ENCODE measurements at regions not wholly inside any gene's neighbourhood (a gene's known extent, or its start where the extent isn't known, plus 50 kb on each side); places are given as distances from the start of the nearest gene placed in this dataset.
"Not testable (repeated sequence)": the region's sequence is repeated elsewhere in the genome, so short reads cannot be mapped to it uniquely, and the experiment has no call there.

GRCh38 chrY:7289889-7290833, 378.6 kb upstream of the AMELY start:
- H3K4me3 ChIP-seq (ENCODE audit: low read depth, low read length) = no peak overlapping the region
- DNase-seq (ENCODE audit: low read depth) = no peak
- no peak for TF ChIP-seq CTCF (conservative IDR thresholded peaks at IDR 0.05; ENCODE audit: low read depth, low read length)

DNA sequence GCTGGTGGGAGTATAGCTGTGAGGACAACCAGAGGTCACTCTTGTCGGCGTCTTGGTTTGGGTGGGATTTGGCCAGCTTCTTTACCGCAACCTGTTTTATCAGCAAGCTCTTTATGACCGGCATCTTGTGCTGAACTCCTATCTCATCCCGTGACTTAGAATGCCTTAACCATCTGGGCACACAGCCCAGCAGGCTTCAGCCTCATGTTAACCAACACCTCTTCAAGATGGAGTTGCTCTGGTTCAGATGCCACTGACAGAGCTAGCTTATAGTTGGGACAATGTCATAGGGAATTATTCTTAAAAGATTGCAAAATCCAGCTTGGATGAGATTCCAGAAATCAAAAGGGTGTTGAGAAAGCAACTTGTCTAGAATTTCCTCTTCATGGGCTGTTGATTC, 377.1 kb upstream of the AMELY start:
- DNase-seq (ENCODE audit: low read depth) = no peak
- no peak for TF ChIP-seq CTCF (conservative IDR thresholded peaks at IDR 0.05; ENCODE audit: low read depth, low read length)
- H3K4me3 ChIP-seq (ENCODE audit: low read depth, low read length) = no peak overlapping the region

DNA sequence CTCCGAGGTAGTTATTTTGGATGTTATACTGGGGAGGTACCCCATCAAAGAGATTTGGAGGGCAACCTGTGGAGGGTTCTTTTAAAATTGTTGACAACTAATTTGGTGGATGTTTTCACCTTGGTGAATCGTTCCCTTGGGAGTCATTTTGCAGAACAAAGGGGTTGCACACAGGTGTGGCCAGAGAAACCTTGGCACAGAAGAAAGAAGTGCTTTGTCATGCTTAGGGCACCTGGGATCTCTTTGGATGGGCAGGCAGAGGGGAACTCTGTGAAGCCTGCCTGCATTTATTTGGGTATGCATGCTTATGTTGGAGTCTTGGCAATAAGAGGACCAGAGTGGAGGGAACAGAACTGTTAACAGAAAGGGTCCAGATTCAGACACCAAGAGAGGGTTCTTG, 376.4 kb upstream of the AMELY start:
- not testable (repeated sequence) for DNase-seq (ENCODE audit: low read depth); H3K4me3 ChIP-seq (ENCODE audit: low read depth, low read length)

DNA sequence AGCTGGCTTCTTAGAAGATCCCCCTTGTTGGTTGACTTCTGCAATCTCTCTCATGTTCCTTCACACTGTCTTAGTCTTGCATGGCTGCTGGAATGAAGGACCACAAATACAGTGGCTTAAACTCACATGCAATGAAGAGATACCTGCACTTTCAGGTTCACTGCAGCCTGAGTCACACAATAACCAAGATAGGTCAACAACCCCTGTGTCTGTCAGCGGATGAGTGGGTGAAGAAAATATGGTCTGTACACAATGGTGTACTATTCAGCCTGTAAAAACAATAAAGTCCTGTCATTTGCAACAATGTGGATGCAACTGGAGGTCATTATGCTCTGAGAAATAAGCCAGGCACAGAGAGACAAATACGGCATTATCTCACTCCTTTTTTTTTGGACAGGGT, 373.8 kb upstream of the AMELY start:
- TF ChIP-seq CTCF (conservative IDR thresholded peaks at IDR 0.05; ENCODE audit: low read depth, low read length) = no peak
- H3K4me3 ChIP-seq (ENCODE audit: low read depth, low read length) = no peak overlapping the region
- no peak for DNase-seq (ENCODE audit: low read depth)

DNA sequence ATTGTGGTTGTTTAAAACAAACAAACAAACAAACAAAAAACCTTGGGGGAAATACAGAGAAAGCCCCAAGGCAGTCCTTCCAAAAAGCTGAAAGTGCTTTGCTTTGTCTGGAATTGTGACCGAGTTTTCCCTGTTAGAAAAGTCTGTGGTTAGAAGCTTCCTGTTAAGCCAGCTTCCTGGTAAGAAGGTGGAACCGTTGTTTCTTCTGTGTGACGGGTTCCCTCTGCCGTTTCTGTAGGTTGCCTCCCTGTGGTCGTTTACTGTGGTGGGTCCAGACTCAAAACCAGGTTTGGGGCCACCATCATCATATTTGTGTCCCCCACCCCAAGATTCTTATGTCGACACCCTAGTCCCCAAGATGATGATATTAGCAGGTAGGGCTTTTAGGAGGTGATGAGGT, 371.4 kb upstream of the AMELY start:
- DNase-seq (ENCODE audit: low read depth) = no peak
- TF ChIP-seq CTCF (conservative IDR thresholded peaks at IDR 0.05; ENCODE audit: low read depth, low read length) = no peak
- no peak overlapping the region for H3K4me3 ChIP-seq (ENCODE audit: low read depth, low read length)

GRCh38 chrY:7280151-7280740, 368.7 kb upstream of the AMELY start:
- not testable (repeated sequence) for H3K4me3 ChIP-seq (ENCODE audit: low read depth, low read length); DNase-seq (ENCODE audit: low read depth)

GRCh38 chrY:7275751-7276150, 364.2 kb upstream of the AMELY start:
- no peak for TF ChIP-seq CTCF (conservative IDR thresholded peaks at IDR 0.05; ENCODE audit: low read depth, low read length)
- no peak for DNase-seq (ENCODE audit: low read depth)
- peak overlapping the region; percentile 61 for H3K4me3 ChIP-seq (ENCODE audit: low read depth, low read length)

DNA sequence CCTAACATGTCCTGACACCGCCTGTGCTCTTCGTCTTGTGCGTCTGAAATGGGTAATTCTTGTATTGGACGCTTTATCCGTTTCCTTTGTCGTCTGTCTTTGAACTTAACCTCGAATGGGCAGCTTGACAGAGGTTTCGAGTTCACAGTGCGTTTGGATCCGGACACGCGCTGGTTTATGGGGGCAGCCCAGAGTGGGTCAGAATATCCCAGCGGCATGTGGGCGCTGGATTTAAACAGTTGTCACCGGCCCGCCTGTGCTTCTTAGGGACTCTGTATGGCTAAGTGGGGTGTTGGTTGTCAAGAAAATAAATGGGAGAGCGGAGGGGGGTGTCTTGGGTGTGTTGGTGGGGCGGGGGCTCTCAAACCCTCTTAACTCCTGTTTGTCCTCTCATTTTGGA, 363.5 kb upstream of the AMELY start:
- TF ChIP-seq CTCF (conservative IDR thresholded peaks at IDR 0.05; ENCODE audit: low read depth, low read length) = no peak
- peak overlapping the region; percentile 61 for H3K4me3 ChIP-seq (ENCODE audit: low read depth, low read length)
- no peak for DNase-seq (ENCODE audit: low read depth)
